ENCODE measurements at regions not wholly inside any gene's neighbourhood (a gene's known extent, or its start where the extent isn't known, plus 50 kb on each side); places are given as distances from the start of the nearest gene placed in this dataset.

- TF ChIP-seq SIN3A (conservative IDR thresholded peaks at IDR 0.05 in 1 of 2, IDR thresholded peaks at IDR 0.05 in 1 of 2; ENCODE audit: low read depth in 1 of 2, low read length in 2 of 2) (no peak), SP2 (IDR thresholded peaks at IDR 0.05; ENCODE audit: low read length) (no peak)
Observed at GRCh38 chr7:56175771-56176170, 59.6 kb upstream of the NUPR2 start (continued).

Data from H1 (cell line).